Motor neuron (in vitro differentiated cells): ENCODE measurements at regions not wholly inside any gene's neighbourhood (a gene's known extent, or its start where the extent isn't known, plus 50 kb on each side); places are given as distances from the start of the nearest gene placed in this dataset.
"Not testable (repeated sequence)": the region's sequence is repeated elsewhere in the genome, so short reads cannot be mapped to it uniquely, and the experiment has no call there.

Source experiments
- ATAC-seq, 8 experiments: fragments of 200-7000 bp; cut with Tn5 transposase; replicated peaks in 6 of 8; 2 replicates each; pipeline ENCODE4 v1.8.0; 2021; ENCODE audit warnings: mild to moderate bottlenecking in 8 of 8, moderate library complexity in 8 of 8
- H3K27ac ChIP-seq, 2 donors: fragments of 250-450 bp; sonication (Bioruptor Pico); 2 replicates each; pipeline ENCODE4 v1.9.0; 2021; ENCODE audit warnings: antibody characterized with exemption in 2 of 2, mild to moderate bottlenecking in 2 of 2, moderate library complexity in 1 of 2
- H3K4me1 ChIP-seq, 2 donors: fragments of 250-450 bp; sonication (Bioruptor Pico); replicated peaks in 1 of 2; 2 replicates each; pipeline ENCODE4 v1.6.1; 2021; ENCODE audit warnings: antibody characterized with exemption in 2 of 2, mild to moderate bottlenecking in 2 of 2, moderate library complexity in 1 of 2
- H3K4me3 ChIP-seq, 5 donors: fragments of 250-450 bp; sonication (Bioruptor Pico); 2 replicates each; pipeline ENCODE4 v1.9.0; 2021; ENCODE audit warnings: antibody characterized with exemption in 5 of 5, mild to moderate bottlenecking in 5 of 5, moderate library complexity in 4 of 5
- WGBS, 10 experiments: fragments of 450-650 bp; shearing (Covaris generic); methylation state at CpG; one replicate each; pipeline ENCODE4 v1.0.0; 2022; 5-methylcytosine and 5-hydroxymethylcytosine counted together
- in situ Hi-C, 9 experiments: fragments of 400-800 bp; cut with MboI; loops; one replicate each; pipeline ENCODE4 v1.15.0; 2021; ENCODE audit warnings: low sequenced_read_pairs in 9 of 9, low pct_unique_long_range_greater_than_20kb in 2 of 9; ENCODE audit not compliant: unreplicated experiment in 9 of 9

DNA sequence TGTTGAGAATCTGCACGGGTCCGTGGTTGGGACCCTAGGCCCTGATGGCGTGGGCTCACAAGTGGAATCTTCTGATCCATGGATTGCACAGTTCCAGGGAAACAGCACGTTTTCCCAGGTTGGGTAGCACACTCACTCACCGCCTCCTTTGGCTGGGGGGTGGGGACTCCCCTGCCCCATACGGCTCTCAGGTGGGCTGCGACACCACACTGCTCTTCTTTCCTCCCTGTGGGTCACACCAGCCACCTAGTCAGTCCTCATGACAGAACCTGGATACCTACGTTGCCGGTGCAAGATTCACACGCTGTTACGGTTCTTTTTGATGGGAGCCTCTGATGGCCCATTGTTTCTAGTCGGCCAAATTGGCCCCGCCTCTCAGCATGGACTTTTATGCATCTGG is 312.0 kb downstream of the MMUT start:
- no peak overlapping the region for H3K4me3 ChIP-seq
- no peak for ATAC-seq
- in situ Hi-C loops, result no loop called here
- no peak overlapping the region for H3K27ac ChIP-seq
- 0 to 97% (median 52%) methylated on average over 1 to 7 of the region's 13 CpGs; no CpG with 5 or more reads in 3 of the 10 experiments for WGBS, 10 experiments
- peaks cover 0 to 15% of the 10 kb centered on the region in 2 donors for H3K4me1 ChIP-seq

DNA sequence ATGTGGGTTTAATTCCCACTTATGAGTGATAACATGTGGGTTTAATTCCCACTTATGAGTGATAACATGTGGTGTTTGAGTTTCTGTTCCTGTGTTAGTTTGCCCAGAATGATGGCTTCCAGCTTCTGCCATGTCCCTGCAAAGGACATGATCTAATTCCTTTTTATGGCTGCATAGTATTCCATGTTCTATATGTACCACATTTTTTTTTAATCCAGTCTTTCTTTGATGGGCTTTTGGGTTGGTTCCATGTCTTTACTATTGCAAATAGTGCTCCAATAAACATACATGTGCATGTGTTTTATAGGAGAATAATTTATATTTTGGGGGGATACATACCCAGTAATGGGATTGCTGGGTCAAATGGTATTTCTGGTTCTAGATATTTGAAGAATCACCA is 317.8 kb downstream of the MMUT start:
- no peak overlapping the region for H3K27ac ChIP-seq
- H3K4me1 ChIP-seq, result peaks cover 4 to 8% of the 10 kb centered on the region in 2 donors
- H3K4me3 ChIP-seq, result no peak overlapping the region
- in situ Hi-C loops, result no loop called here
- no peak for ATAC-seq

DNA sequence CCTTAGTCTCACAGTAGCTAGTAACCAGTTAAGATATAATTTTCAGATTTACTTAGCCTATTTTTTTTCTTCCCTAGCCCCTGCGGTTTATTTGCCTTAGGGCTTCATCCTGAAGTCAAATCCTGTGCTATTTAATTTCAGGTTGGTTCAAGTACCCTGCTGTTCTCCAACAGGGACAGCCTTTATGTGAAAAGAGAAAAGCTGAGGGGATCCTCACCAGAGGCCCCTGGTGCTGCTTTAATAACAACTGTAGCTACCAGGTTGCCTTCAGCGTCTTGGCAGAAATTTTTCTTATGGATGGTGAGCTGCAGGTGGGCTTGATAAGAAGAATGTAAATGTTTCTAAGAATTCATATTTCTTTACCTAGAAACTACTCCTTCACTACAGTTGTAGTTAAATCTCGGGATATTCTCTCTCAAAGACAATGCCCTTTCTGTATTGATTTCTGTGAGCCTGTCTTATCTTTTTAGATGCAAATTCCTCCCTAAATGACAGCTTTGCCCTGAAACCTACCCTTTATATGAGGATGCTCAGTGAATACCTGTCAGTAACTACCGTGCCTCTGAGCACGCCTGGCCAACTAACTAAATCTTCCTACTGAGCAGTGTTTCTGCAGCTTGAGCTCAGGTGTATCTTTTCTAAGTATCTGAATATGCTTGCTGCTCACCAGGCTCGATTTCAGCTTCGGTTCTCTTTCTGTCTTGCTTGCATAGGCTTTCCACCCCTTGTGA is 320.5 kb downstream of the MMUT start:
- no peak for ATAC-seq
- 0 to 26% (median 13%) methylated on average over 1 to 7 of the region's 7 CpGs for WGBS, 10 experiments
- Histone ChIP-seq H3K4me1 (peaks cover 4 to 8% of the 10 kb centered on the region in 2 donors), H3K4me3 (no peak overlapping the region), H3K27ac (no peak overlapping the region)
- in situ Hi-C loops, result no loop called here

DNA sequence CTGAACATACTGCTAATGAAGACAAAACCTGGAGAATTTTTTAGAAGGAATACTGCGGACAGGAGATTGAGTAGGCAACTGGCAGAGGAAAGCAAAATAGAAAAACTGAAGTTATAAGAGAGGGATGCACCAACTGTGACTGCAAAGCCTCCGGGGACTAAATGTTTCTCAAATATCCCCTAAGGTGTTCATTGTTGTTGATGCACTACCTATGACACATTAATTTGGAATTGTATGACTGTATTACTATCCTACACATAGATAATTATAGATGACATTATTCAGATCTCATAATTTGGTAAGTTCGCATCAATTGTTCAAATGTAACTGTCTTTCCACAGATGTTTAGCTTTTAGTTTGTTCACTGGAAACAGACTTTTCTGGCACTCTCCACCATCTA is 341.1 kb downstream of the MMUT start:
- in situ Hi-C loops, result no loop called here
- no peak overlapping the region for H3K27ac ChIP-seq
- 21 to 100% (median 95%) methylated on average over 1 to 3 of the region's 3 CpGs for WGBS, 10 experiments
- no peak for ATAC-seq
- no peaks in the 10 kb centered on the region for H3K4me1 ChIP-seq
- H3K4me3 ChIP-seq, result no peak overlapping the region

DNA sequence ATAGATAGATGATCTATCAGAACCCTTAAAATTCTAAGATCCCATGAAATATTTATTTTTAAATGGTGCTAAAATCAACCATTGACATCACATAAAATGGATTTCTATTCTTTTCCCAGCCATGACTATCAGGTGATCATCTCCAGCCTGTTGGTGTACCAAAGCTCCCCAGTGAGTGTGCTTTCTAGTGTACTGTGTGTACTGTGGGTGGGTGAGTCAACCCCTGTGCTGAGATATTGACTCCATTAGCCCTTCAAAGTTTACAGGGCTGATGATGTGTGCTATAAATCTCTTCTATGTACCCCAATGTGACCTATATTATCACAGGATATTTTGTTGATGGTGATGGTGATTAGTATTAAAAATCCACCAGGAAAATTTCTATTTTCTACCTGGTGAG is 344.6 kb downstream of the MMUT start:
- H3K27ac ChIP-seq, result no peak overlapping the region
- peak in 2 of 8 experiments; percentile 46 to 54 for ATAC-seq
- in situ Hi-C loops, result no loop called here

DNA sequence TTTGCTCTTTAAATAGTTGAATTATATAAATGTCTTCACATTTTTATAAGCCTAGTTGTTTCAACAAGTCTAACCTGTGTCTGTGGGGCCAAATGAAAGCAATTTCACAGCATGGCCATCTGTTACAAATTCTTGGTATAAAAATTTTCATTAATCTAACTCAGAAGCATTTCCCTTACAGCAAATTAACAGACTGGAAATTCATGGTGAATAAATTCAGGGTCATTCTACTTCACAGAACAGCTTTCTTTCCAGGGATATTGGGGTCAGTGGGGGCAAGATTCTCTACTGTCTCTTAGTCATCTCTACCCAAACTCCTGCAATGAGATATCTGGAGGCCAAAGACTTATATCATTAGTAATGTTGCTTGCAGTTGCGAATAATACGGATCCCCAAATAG is 352.1 kb downstream of the MMUT start:
- WGBS, 10 experiments, result 10 to 100% (median 84%) methylated on average over 2 of the region's 2 CpGs; no CpG with 5 or more reads in 4 of the 10 experiments

More for the DNA sequence above, 344.6 kb downstream of the MMUT start:
- H3K4me3 ChIP-seq, result no peak overlapping the region
- H3K4me1 ChIP-seq, result no peaks in the 10 kb centered on the region

DNA sequence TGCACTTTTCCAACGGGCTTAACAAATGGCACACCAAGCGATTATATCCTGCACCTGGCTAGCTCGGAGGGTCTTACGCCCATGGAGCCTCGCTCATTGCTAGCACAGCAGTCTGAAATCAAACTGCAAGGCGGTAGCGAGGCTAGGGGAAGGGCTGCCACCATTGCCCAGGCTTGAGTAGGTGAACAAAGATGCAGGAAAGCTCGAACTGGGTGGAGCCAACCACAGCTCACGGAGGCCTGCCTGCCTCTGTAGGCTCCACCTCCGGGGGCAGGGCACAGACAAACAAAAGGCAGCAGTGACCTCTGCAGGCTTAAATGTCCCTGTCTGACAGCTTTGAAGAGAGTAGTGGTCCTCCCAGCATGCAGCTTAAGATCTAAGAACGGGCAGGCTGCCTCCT is 365.4 kb downstream of the MMUT start:
- H3K4me1 ChIP-seq, ATAC-seq, H3K27ac ChIP-seq, in situ Hi-C loops, H3K4me3 ChIP-seq: not testable (repeated sequence)
- WGBS, 10 experiments, result 8 to 95% (median 72%) methylated on average over 1 to 8 of the region's 11 CpGs; no CpG with 5 or more reads in 4 of the 10 experiments

More for the DNA sequence above, 352.1 kb downstream of the MMUT start:
- H3K4me1 ChIP-seq, result no peaks in the 10 kb centered on the region
- ATAC-seq, result peak in 2 of 8 experiments; percentile 24 to 67
- no peak overlapping the region for H3K27ac ChIP-seq
- no peak overlapping the region for H3K4me3 ChIP-seq
- in situ Hi-C loops, result no loop called here

DNA sequence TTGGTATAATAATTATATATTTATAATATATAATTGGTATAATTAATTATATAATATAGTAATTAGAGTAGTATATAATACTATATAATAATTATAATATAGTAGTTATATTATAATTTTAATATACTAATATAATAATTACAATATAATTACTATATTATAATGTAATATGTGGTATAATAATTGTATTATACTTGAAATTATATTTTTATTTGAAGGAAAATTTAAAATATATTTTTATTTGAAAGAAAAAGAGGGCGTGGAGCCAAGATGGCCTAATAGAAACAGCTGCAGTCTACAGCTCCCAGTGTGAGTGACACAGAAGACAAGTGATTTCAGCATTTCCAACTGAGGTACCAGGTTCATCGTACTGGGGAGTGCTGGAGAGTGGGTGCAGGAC is 365.9 kb downstream of the MMUT start:
- Histone ChIP-seq H3K4me1 (no peaks in the 10 kb centered on the region), H3K27ac (no peak overlapping the region), H3K4me3 (no peak overlapping the region)
- WGBS, 10 experiments, result 0 to 100% (median 44%) methylated on average over 1 to 2 of the region's 2 CpGs; no CpG with 5 or more reads in 1 of the 10 experiments
- in situ Hi-C loops, result no loop called here
- ATAC-seq, result no peak

DNA sequence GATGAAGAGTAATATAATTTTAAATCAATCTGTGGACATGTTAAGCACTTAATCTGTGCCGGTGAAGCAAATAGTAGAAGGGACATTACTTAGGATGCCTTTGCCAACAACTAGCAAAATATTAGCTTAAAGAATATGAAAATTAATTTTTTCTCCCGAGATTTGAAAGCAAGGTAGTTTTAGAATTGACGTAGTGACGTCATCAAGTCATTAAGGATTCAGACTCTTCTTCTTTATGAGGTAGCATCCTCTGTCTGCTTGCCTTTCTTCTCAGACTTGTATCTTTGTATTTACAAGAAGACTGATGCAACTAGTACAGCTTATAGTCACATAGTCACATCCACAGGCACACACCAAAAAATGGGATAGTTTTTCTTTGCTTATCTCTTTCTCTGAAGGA is 374.4 kb downstream of the MMUT start:
- H3K27ac ChIP-seq, result no peak overlapping the region
- no peak overlapping the region for H3K4me3 ChIP-seq
- in situ Hi-C loops, result no loop called here
- no peak for ATAC-seq
- no peaks in the 10 kb centered on the region for H3K4me1 ChIP-seq
- 22 to 100% (median 88%) methylated on average over 2 to 4 of the region's 4 CpGs for WGBS, 10 experiments

DNA sequence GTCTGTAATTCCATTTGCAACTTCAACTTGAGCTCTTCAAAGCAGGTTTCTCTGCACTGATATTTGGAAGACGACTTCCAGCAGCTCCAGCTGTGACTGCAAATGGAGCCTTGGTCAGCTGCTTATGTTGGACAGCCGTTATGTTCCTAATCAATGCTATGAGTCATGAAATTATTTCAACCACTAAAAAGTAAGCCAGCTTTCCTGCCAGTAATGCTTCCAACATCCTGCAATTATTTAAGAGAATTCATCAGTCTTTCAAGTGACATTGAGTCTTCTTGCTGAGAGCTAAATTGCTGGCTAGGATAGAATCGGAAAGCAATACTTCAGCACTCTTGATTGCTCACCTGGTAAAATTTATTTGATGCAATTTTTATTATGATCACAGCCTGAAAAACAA is 375.7 kb downstream of the MMUT start:
- no peak overlapping the region for H3K4me3 ChIP-seq
- in situ Hi-C loops, result no loop called here
- WGBS, 10 experiments, result 0 to 86% (median 40%) methylated on average over 1 to 3 of the region's 3 CpGs; no CpG with 5 or more reads in 1 of the 10 experiments
- H3K4me1 ChIP-seq, result no peaks in the 10 kb centered on the region
- ATAC-seq, result peak in 6 of 8 experiments; percentile 58 to 83 (median 81)
- H3K27ac ChIP-seq, result no peak overlapping the region

DNA sequence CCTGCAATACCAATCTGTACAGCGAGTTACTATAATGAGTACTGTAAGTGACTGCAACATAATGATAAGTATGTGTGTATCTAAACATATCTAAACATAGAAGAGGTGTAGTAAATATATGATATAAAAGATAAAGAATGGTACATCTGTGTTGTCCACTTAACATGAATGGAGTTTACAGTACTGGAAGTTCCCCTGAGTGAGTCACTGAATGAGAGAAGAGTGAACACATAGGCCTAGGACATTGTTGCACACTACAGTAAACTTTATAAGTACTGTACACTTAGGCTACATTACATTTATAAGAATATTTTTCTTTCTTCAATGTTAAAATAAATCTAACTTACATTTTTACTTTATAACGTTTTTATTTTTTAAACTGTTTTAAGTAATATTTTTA is 380.4 kb downstream of the MMUT start:
- H3K27ac ChIP-seq, result no peak overlapping the region
- ATAC-seq, result no peak
- in situ Hi-C loops, result no loop called here

DNA sequence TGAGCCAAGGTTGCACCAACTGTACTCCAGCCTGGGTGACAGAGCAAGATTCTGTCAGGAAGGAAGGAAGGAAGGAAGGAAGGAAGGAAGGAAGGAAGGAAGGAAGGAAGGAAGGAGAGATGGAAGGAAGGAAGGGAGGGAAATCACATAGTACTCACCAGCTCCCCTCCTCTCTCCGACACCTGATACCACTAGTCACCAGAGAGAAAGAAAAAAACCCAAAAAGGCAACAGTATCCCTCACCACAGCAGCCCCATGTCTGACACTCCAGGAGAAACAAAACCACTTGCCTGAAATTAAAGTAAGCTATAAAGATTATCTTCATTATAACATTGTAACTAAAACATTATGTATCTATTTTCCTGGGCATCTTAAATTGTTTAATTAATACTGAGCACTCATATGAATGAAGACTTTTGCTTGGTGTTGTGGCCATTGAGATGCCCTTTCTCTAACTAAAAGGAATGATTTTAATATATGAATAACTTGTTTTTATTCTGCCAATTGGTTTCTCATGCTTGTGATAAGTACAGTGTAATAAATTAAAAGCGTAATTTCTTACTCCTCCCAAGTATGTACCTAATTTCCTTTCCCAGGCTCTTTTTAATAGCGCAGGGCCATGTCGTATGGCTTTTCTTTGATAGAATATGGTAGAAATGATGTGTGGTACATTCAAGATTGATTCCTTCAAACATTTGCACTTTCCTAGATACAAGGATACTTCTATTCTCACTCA is 390.0 kb downstream of the MMUT start:
- no peak for ATAC-seq
- H3K4me3 ChIP-seq, result no peak overlapping the region
- no peak overlapping the region for H3K27ac ChIP-seq
- 6 to 100% (median 82%) methylated on average over 1 to 3 of the region's 4 CpGs for WGBS, 10 experiments
- in situ Hi-C loops, result no loop called here
- H3K4me1 ChIP-seq, result no peaks in the 10 kb centered on the region

More for the DNA sequence above, 380.4 kb downstream of the MMUT start:
- Histone ChIP-seq H3K4me3 (no peak overlapping the region), H3K4me1 (no peaks in the 10 kb centered on the region)
- WGBS, 10 experiments, result 3 to 90% (median 51%) methylated on average over 1 to 2 of the region's 2 CpGs

DNA sequence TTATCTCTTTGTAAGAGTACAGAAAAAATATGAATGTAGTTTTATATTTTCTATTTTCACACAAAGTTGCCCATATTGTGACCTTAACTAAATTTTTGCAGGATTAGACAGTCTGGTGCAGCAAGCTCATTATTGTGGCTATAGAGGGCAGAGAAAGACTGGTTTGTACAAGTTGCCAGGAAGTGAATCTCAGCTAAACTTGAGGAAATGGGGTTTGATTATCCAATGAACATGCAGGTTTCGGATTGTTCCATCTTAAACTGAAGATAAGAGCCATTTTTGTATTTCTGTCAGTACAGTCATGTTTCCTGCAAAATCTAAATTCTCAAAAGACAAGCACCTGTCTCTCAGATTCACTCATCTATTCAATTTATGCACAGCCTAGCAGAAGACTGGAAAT is 390.9 kb downstream of the MMUT start:
- Histone ChIP-seq H3K27ac (no peak overlapping the region), H3K4me3 (no peak overlapping the region), H3K4me1 (no peaks in the 10 kb centered on the region)
- 14 to 100% (median 83%) methylated on average over 1 of the region's 1 CpG; no CpG with 5 or more reads in 2 of the 10 experiments for WGBS, 10 experiments
- in situ Hi-C loops, result no loop called here
- ATAC-seq, result no peak

DNA sequence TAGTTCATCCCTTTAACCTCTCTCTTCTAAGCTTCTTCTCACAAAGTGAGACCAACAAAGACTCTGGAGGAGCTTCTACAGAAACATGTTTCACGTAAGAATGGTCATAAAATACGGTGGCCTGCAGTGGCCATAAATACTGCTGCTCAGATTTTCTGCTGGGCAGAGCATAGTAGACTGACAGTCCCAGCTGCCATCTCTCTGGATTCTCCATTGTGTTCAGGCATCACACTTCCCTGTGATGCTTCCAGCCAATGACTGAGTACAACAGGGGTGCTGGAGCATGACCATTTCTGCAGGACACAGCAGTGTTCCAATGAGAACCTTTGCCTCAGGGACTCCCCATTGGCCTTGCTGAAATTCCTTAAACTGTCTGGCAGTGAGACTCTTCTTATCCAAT is 392.6 kb downstream of the MMUT start:
- Histone ChIP-seq H3K27ac (no peak overlapping the region), H3K4me3 (no peak overlapping the region), H3K4me1 (no peaks in the 10 kb centered on the region)
- ATAC-seq, result no peak
- WGBS, 10 experiments, result 0 to 100% (median 62%) methylated on average over 1 to 2 of the region's 2 CpGs; no CpG with 5 or more reads in 3 of the 10 experiments
- in situ Hi-C loops, result no loop called here
